K562 (cell line): ENCODE measurements at regions not wholly inside any gene's neighbourhood (a gene's known extent, or its start where the extent isn't known, plus 50 kb on each side); places are given as distances from the start of the nearest gene placed in this dataset.

ENCODE experiments used
- CHD2 ChIP-seq: IDR thresholded peaks from 2 replicates; pipeline ENCODE4 v1.6.1; 2011; ENCODE audit warnings: low read depth, low read length
- CTCF ChIP-seq, 3 experiments: IDR thresholded peaks in 2 of 3; conservative IDR thresholded peaks in 1 of 3; 2 replicates each; pipeline ENCODE4 v1.5.1; 2011 to 2012; ENCODE audit warnings: low read length in 3 of 3, mild to moderate bottlenecking in 3 of 3, control low read depth in 2 of 3, improper control_type of control experiment in 1 of 3, inconsistent platforms in 1 of 3, low read depth in 1 of 3, mixed read lengths in 1 of 3, moderate library complexity in 1 of 3; ENCODE audit not compliant: insufficient read depth in 2 of 3
- E2F5 ChIP-seq: sonication (generic); formaldehyde crosslinking; IDR thresholded peaks from 2 replicates; pipeline ENCODE4 v1.8.0; 2022; ENCODE audit warnings: mild to moderate bottlenecking, missing genetic modification reagents
- NFRKB ChIP-seq: fragments of 450-650 bp; IDR thresholded peaks from 2 replicates; pipeline ENCODE4 v1.6.1; 2016; ENCODE audit warnings: low read depth
- PTRF ChIP-seq: fragments of 450-650 bp; IDR thresholded peaks from 2 replicates; pipeline ENCODE4 v1.6.1; 2016; ENCODE audit warnings: mild to moderate bottlenecking, missing genetic modification characterization, missing compliant biosample characterization
- TCF3 ChIP-seq: sonication (generic); formaldehyde crosslinking; IDR thresholded peaks from 2 replicates; pipeline ENCODE4 v1.4.0; 2020; ENCODE audit warnings: mild to moderate bottlenecking, missing genetic modification reagents
- ZBTB33 ChIP-seq: sonication (generic); formaldehyde crosslinking; IDR thresholded peaks from 2 replicates; pipeline ENCODE4 v1.8.1; 2023; ENCODE audit warnings: mild to moderate bottlenecking, missing genetic modification reagents
- ZBTB7A ChIP-seq: IDR thresholded peaks from 2 replicates; pipeline ENCODE4 v1.6.1; 2011; ENCODE audit warnings: low read depth, mild to moderate bottlenecking, low read length, moderate library complexity, borderline replicate concordance; ENCODE audit not compliant: control insufficient read depth
- ZC3H4 ChIP-seq: sonication (generic); formaldehyde crosslinking; IDR thresholded peaks from 2 replicates; pipeline ENCODE4 v1.9.0; 2021; ENCODE audit warnings: missing genetic modification reagents, borderline replicate concordance
- ZNF121 ChIP-seq: sonication (generic); formaldehyde crosslinking; conservative IDR thresholded peaks from 2 replicates; pipeline ENCODE4 v1.8.0; 2022; ENCODE audit warnings: missing genetic modification reagents
- ZNF511 ChIP-seq: sonication (generic); formaldehyde crosslinking; IDR thresholded peaks from 2 replicates; pipeline ENCODE4 v1.8.0; 2022; ENCODE audit warnings: mild to moderate bottlenecking, missing genetic modification reagents

- no peak for TF ChIP-seq NFRKB
- no peak for TF ChIP-seq PTRF (tag)
- TF ChIP-seq ZNF121 (CRISPR knock-in tag): no peak
- no peak for TF ChIP-seq CTCF (IDR thresholded peaks at IDR 0.05 in 2 of 3, conservative IDR thresholded peaks at IDR 0.05 in 1 of 3; ENCODE audit: insufficient read depth in 2 of 3, low read depth in 1 of 3, low read length in 3 of 3)
- TF ChIP-seq ZC3H4: no peak
- TF ChIP-seq TCF3 (CRISPR knock-in tag): no peak
- no peak for TF ChIP-seq E2F5 (CRISPR knock-in tag)
- no peak for TF ChIP-seq ZNF511 (CRISPR knock-in tag)
- TF ChIP-seq CHD2: no peak
- no peak for TF ChIP-seq ZBTB33 (CRISPR knock-in tag)
- TF ChIP-seq ZBTB7A: no peak
These were observed 208.9 kb upstream of the SOX1 start for GRCh38 chr13:111857846-111858560.
